ENCODE measurements at regions not wholly inside any gene's neighbourhood (a gene's known extent, or its start where the extent isn't known, plus 50 kb on each side); places are given as distances from the start of the nearest gene placed in this dataset.
"Not testable (repeated sequence)": the region's sequence is repeated elsewhere in the genome, so short reads cannot be mapped to it uniquely, and the experiment has no call there.

GRCh38 chr15:66873331-66873730, 171.3 kb downstream of the SMAD6 start:
- not testable (repeated sequence) for TF ChIP-seq CTCF (conservative IDR thresholded peaks at IDR 0.05; ENCODE audit: low read depth, low read length); CHD1 (IDR thresholded peaks at IDR 0.05; ENCODE audit: low read depth, low read length); FOS (IDR thresholded peaks at IDR 0.05; ENCODE audit: low read depth, low read length); ELK1 (IDR thresholded peaks at IDR 0.05; ENCODE audit: borderline replicate concordance, low read depth, low read length); RFX5 (IDR thresholded peaks at IDR 0.05; ENCODE audit: low read depth, low read length); MAZ (IDR thresholded peaks at IDR 0.05; ENCODE audit: borderline replicate concordance, low read depth, low read length); POLR2A (IDR thresholded peaks at IDR 0.05; ENCODE audit: low read depth, low read length); RAD21 (IDR thresholded peaks at IDR 0.05; ENCODE audit: low read length)
